ENCODE measurements at regions not wholly inside any gene's neighbourhood (a gene's known extent, or its start where the extent isn't known, plus 50 kb on each side); places are given as distances from the start of the nearest gene placed in this dataset.

DNA sequence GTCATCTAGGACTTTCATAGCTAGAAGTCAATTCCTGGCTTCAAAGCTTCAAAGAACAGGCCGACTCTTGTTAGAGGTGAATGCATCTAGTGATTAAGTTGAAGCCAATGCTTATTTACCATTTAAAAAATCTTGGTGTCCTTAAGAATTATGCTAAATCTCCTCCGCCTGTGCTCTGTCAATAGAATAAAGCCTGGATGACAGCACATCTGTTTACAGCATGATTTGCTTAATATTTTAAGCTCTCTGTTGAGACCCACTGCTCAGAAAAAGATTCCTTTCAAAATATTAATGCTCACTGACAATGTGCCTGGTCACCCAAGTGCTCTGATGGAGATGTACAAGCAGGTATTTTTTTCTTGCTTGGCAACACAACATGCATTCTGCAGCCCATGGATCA lies 649.1 kb upstream of the USP24 start:
- H3K36me3 ChIP-seq (ENCODE audit: control insufficient read depth, insufficient read depth, low read length) = no peaks in the 10 kb centered on the region
- Mint-ChIP-seq H3K4me3 (no peak overlapping the region), H3K36me3 (no peaks in the 10 kb centered on the region), H3K9me3 (no peaks in the 10 kb centered on the region), H3K4me1 (no peaks in the 10 kb centered on the region), H3K27ac (no peak overlapping the region), H3K27me3 (ENCODE audit: low read depth in 2 of 2) (peaks cover 10 to 17% of the 10 kb centered on the region in 2 donors)
- 100% methylated on average over 2 of the region's 2 CpGs for WGBS (ENCODE audit: insufficient coverage)
- DNase-seq (no peak), ATAC-seq (no peak)
- no peak overlapping the region for H3K27ac ChIP-seq (ENCODE audit: low read length)
- no peaks in the 10 kb centered on the region for H3K4me1 ChIP-seq (ENCODE audit: control insufficient read depth, insufficient read depth, low read length)
- no peak overlapping the region for H3K4me3 ChIP-seq (ENCODE audit: low read length)
- H3K27me3 ChIP-seq (ENCODE audit: control insufficient read depth, insufficient read depth, low read length) = no peaks in the 10 kb centered on the region
- intact Hi-C loops (cut with micrococcal nuclease) = no loop called here
- H3K9me3 ChIP-seq (ENCODE audit: control insufficient read depth, insufficient read depth, low read length) = no peaks in the 10 kb centered on the region
- TF ChIP-seq, protein P1, sequence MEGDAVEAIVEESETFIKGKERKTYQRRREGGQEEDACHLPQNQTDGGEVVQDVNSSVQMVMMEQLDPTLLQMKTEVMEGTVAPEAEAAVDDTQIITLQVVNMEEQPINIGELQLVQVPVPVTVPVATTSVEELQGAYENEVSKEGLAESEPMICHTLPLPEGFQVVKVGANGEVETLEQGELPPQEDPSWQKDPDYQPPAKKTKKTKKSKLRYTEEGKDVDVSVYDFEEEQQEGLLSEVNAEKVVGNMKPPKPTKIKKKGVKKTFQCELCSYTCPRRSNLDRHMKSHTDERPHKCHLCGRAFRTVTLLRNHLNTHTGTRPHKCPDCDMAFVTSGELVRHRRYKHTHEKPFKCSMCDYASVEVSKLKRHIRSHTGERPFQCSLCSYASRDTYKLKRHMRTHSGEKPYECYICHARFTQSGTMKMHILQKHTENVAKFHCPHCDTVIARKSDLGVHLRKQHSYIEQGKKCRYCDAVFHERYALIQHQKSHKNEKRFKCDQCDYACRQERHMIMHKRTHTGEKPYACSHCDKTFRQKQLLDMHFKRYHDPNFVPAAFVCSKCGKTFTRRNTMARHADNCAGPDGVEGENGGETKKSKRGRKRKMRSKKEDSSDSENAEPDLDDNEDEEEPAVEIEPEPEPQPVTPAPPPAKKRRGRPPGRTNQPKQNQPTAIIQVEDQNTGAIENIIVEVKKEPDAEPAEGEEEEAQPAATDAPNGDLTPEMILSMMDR (IDR thresholded peaks at IDR 0.05) = no peak

DNA sequence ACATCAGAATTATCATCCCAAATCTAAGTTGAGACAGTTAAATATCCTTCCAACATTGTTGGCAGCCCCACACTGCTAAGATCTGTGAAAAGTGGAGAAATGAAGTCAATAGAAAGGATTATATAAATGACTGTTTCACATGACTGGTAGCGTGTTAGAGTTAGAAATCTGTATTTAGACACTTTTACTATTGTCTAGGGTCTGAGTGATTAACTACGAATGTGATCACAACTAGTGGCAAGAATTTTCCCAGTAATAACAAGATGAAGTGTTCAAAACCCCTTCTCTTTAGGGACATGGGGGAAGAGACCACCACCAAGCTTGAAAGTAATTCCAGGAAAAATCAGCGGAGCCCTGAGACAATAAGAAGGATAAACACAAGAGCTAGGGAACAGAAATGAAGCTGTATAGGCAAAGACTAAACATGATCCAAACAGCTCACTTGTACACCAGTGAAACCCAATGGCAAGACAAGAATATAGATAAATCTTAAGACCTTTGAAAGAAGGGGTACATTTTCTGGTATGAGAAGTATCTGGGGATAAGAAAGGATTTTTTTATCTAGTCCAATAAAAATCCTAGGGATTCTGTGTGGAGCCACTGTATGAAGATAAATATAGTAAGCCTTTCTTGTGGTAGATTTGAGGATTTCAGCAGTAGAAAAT lies 646.6 kb upstream of the USP24 start:
- Mint-ChIP-seq H3K27ac (no peak overlapping the region), H3K36me3 (no peaks in the 10 kb centered on the region), H3K27me3 (ENCODE audit: low read depth in 2 of 2) (peaks cover 10 to 20% of the 10 kb centered on the region in 2 donors), H3K9me3 (no peaks in the 10 kb centered on the region), H3K4me1 (no peaks in the 10 kb centered on the region), H3K4me3 (no peak overlapping the region)
- no peaks in the 10 kb centered on the region for H3K4me1 ChIP-seq (ENCODE audit: control insufficient read depth, insufficient read depth, low read length)
- no peaks in the 10 kb centered on the region for H3K36me3 ChIP-seq (ENCODE audit: control insufficient read depth, insufficient read depth, low read length)
- DNase-seq (no peak), ATAC-seq (no peak)
- no peak overlapping the region for H3K27ac ChIP-seq (ENCODE audit: low read length)
- intact Hi-C loops (cut with micrococcal nuclease) = no loop called here
- no peak overlapping the region for H3K4me3 ChIP-seq (ENCODE audit: low read length)
- H3K27me3 ChIP-seq (ENCODE audit: control insufficient read depth, insufficient read depth, low read length) = no peaks in the 10 kb centered on the region
- 95% methylated on average over 3 of the region's 3 CpGs for WGBS (ENCODE audit: insufficient coverage)
- H3K9me3 ChIP-seq (ENCODE audit: control insufficient read depth, insufficient read depth, low read length) = no peaks in the 10 kb centered on the region
- TF ChIP-seq, protein P1 (IDR thresholded peaks at IDR 0.05) = no peak

DNA sequence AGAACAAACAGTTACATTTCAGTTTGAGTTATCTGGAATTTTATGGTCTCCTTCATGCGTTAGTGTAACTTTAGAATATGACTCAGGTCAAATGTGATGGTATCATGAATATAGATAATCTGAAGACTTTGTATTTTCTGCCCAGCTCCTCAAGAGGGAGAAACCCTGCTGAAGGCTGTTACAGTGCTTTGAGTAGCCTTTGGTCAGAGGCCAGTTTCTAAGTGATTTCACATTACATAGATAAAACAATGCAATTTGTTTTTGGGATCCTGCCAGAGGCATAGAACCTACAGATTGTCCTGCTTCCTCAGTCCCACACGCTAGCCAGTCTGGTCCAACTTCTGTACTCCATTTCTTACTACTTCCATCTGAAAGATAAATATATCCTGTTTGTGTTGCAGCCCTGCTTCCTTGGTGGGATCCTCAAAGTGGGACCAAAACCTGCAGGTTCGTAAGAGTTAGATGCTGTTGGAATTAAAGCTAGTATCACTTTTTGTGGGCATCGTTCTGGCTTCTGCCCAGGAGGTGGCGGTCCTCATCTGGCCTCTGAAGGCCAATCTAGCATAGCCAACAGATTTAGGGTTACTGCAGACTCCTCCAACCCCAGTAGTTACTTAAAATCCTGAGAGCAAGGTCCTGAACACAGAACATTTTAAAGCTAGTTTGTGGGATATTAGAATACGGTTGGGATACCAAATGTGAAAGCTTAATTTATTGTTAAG lies 645.8 kb upstream of the USP24 start:
- intact Hi-C loops (cut with micrococcal nuclease) = no loop called here
- no peak overlapping the region for H3K4me3 ChIP-seq (ENCODE audit: low read length)
- no peaks in the 10 kb centered on the region for H3K4me1 Mint-ChIP-seq
- H3K4me3 Mint-ChIP-seq = no peak overlapping the region
- H3K27ac Mint-ChIP-seq = no peak overlapping the region
- WGBS (ENCODE audit: insufficient coverage) = 87% methylated on average over 5 of the region's 6 CpGs
- peaks cover 7 to 20% of the 10 kb centered on the region in 2 donors for H3K27me3 Mint-ChIP-seq (ENCODE audit: low read depth in 2 of 2)
- no peaks in the 10 kb centered on the region for H3K9me3 Mint-ChIP-seq
- no peaks in the 10 kb centered on the region for H3K27me3 ChIP-seq (ENCODE audit: control insufficient read depth, insufficient read depth, low read length)
- H3K4me1 ChIP-seq (ENCODE audit: control insufficient read depth, insufficient read depth, low read length) = no peaks in the 10 kb centered on the region
- DNase-seq = no peak
- TF ChIP-seq, protein P1 (IDR thresholded peaks at IDR 0.05) = no peak
- H3K27ac ChIP-seq (ENCODE audit: low read length) = no peak overlapping the region
- no peaks in the 10 kb centered on the region for H3K36me3 ChIP-seq (ENCODE audit: control insufficient read depth, insufficient read depth, low read length)
- no peak for ATAC-seq
- H3K9me3 ChIP-seq (ENCODE audit: control insufficient read depth, insufficient read depth, low read length) = no peaks in the 10 kb centered on the region
- H3K36me3 Mint-ChIP-seq = no peaks in the 10 kb centered on the region
